Gastroesophageal sphincter (tissue), 4 donors: ENCODE measurements at regions not wholly inside any gene's neighbourhood (a gene's known extent, or its start where the extent isn't known, plus 50 kb on each side); places are given as distances from the start of the nearest gene placed in this dataset.

Source experiments
- ATAC-seq: fragments of 150-250 bp; one replicate; pipeline ENCODE4 v1.9.1; 2016; ENCODE audit warnings: mild to moderate bottlenecking, moderate library complexity
- H3K27ac ChIP-seq, 4 donors: fragments of 200-600 bp; sonication (generic) in 3 of 4; 1 replicate in 3 of 4; 2 replicates in 1 of 4; pipeline ENCODE4 v1.5.1; 2016 to 2019
- H3K27me3 ChIP-seq: fragments of 200-600 bp; sonication (generic); one replicate; pipeline ENCODE4 v1.5.1; 2019
- H3K36me3 ChIP-seq, 2 donors: fragments of 200-600 bp; sonication (generic); one replicate each; pipeline ENCODE4 v1.5.1; 2019; ENCODE audit warnings: control low read depth in 1 of 2
- H3K4me1 ChIP-seq, 3 donors: fragments of 200-600 bp; sonication (generic); 1 replicate in 2 of 3; 2 replicates in 1 of 3; pipeline ENCODE4 v1.5.1; 2016 to 2019; ENCODE audit warnings: control low read depth in 2 of 3
- H3K4me3 ChIP-seq, 2 donors: fragments of 200-600 bp; sonication (generic); one replicate each; pipeline ENCODE4 v1.5.1; 2019; ENCODE audit warnings: mild to moderate bottlenecking in 1 of 2, moderate library complexity in 1 of 2
- H3K9me3 ChIP-seq, 3 donors: fragments of 200-600 bp; sonication (generic); one replicate each; pipeline ENCODE4 v1.5.1; 2017 to 2019; ENCODE audit warnings: control low read depth in 2 of 3
- EP300 ChIP-seq: sonication (generic); formaldehyde crosslinking; IDR thresholded peaks from one replicate; pipeline ENCODE4 v1.6.1; 2017; ENCODE audit warnings: antibody characterized with exemption, mild to moderate bottlenecking
- POLR2A ChIP-seq, 2 donors: fragments of 450-650 bp; IDR thresholded peaks; one replicate each; pipeline ENCODE4 v1.6.1; 2017; ENCODE audit warnings: antibody characterized with exemption in 2 of 2, mild to moderate bottlenecking in 2 of 2, moderate library complexity in 1 of 2
- POLR2AphosphoS5 ChIP-seq: sonication (generic); formaldehyde crosslinking; IDR thresholded peaks from one replicate; pipeline ENCODE4 v1.6.1; 2017; ENCODE audit warnings: antibody characterized with exemption
- WGBS, 2 donors: methylation state at CpG; one replicate each; pipeline ENCODE4 v1.1.5; 2018; ENCODE audit warnings: low coverage in 1 of 2; 5-methylcytosine and 5-hydroxymethylcytosine counted together
- TF ChIP-seq, protein P1 (sequence below), 4 experiments: fragments of 200-600 bp in 2 of 4; fragments of 450-650 bp in 2 of 4; sonication (generic) in 1 of 4; IDR thresholded peaks; one replicate each; pipeline ENCODE4 v1.5.1; 2017 to 2019; ENCODE audit warnings: antibody characterized with exemption in 4 of 4, mild to moderate bottlenecking in 2 of 4, moderate library complexity in 2 of 4

DNA sequence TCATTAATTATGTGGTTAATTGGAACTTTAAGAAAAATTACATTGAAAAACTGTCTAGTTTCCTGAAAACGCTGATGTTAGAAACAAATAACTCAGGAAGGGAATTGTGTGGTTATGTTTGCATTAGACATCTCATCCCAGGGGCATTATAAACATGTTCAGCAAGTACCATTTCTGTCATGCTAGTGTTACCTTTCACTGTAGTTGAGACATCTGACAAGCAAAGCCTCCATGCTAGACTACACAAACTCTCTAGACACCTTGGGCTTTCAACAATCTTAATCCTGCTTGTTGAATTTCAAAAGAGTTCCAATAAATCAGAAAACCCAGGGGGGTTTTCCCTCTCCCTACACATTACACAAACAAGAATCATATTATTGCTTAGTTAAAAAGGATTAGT, 536.8 kb downstream of the KCNT2 start:
- no peak overlapping the region for H3K4me3 ChIP-seq
- no peak for ATAC-seq
- no peak overlapping the region for H3K27ac ChIP-seq
- H3K4me1 ChIP-seq, result no peaks in the 10 kb centered on the region
- no peaks in the 10 kb centered on the region for H3K9me3 ChIP-seq
- no peaks in the 10 kb centered on the region for H3K36me3 ChIP-seq
- WGBS, 2 donors, result 0 to 43% methylated on average over 1 of the region's 1 CpG
- no peaks in the 10 kb centered on the region for H3K27me3 ChIP-seq
- no peak for TF ChIP-seq POLR2A (IDR thresholded peaks at IDR 0.05)
- TF ChIP-seq, protein P1, sequence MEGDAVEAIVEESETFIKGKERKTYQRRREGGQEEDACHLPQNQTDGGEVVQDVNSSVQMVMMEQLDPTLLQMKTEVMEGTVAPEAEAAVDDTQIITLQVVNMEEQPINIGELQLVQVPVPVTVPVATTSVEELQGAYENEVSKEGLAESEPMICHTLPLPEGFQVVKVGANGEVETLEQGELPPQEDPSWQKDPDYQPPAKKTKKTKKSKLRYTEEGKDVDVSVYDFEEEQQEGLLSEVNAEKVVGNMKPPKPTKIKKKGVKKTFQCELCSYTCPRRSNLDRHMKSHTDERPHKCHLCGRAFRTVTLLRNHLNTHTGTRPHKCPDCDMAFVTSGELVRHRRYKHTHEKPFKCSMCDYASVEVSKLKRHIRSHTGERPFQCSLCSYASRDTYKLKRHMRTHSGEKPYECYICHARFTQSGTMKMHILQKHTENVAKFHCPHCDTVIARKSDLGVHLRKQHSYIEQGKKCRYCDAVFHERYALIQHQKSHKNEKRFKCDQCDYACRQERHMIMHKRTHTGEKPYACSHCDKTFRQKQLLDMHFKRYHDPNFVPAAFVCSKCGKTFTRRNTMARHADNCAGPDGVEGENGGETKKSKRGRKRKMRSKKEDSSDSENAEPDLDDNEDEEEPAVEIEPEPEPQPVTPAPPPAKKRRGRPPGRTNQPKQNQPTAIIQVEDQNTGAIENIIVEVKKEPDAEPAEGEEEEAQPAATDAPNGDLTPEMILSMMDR (IDR thresholded peaks at IDR 0.05), result no peak
- TF ChIP-seq POLR2AphosphoS5, result no peak
- TF ChIP-seq EP300, result no peak

DNA sequence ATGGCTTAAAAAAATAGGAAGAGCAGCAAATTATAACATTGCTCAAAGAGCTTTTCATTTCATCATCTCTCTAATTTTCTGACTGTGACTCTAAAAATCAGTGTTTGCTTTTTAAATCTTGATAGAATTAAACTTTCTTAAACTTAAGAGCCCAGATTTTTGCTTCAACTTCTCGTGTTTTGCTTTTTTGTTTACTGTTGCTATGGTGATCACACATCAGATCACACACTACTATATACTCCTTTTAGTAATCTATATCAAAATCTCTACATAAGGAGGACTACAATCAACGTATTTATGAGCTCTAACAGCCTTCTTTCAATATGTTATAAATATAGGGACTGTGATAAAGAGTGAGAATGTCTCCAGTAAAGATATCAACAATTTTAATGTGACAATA, 537.3 kb downstream of the KCNT2 start:
- Histone ChIP-seq H3K27me3 (no peaks in the 10 kb centered on the region), H3K27ac (no peak overlapping the region), H3K36me3 (no peaks in the 10 kb centered on the region), H3K4me1 (no peaks in the 10 kb centered on the region), H3K4me3 (no peak overlapping the region), H3K9me3 (no peaks in the 10 kb centered on the region)
- ATAC-seq, result no peak
- WGBS, 2 donors, result 17 to 31% methylated on average over 2 of the region's 2 CpGs
- TF ChIP-seq, protein P1 (IDR thresholded peaks at IDR 0.05), result no peak
- no peak for TF ChIP-seq POLR2AphosphoS5
- no peak for TF ChIP-seq EP300
- TF ChIP-seq POLR2A (IDR thresholded peaks at IDR 0.05), result no peak

DNA sequence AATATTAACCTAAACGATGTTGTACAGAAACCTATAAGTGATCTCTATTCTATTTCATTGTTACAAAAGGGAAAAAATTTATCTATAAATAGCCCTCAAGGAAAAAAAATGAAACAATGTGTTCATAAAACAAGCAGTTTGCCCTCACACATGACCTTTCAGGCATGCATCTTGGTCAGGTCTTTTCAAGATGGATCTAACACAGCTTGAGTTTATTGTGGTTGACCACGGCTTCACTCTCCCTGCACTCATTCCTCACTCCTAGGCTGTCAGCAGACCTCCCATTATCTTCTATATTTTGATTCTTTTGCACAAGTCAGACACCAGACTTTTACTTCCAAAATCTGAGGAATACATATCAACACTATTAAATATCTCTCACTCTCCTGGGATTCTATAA, 544.3 kb downstream of the KCNT2 start:
- no peaks in the 10 kb centered on the region for H3K9me3 ChIP-seq
- TF ChIP-seq, protein P1 (IDR thresholded peaks at IDR 0.05), result no peak
- TF ChIP-seq POLR2AphosphoS5 (no peak), POLR2A (IDR thresholded peaks at IDR 0.05) (no peak), EP300 (no peak)
- H3K4me3 ChIP-seq, result no peak overlapping the region
- H3K27ac ChIP-seq, result no peak overlapping the region
- ATAC-seq, result no peak
- no peaks in the 10 kb centered on the region for H3K27me3 ChIP-seq
- H3K4me1 ChIP-seq, result no peaks in the 10 kb centered on the region
- H3K36me3 ChIP-seq, result no peaks in the 10 kb centered on the region
- WGBS, 2 donors, result 52 to 59% methylated on average over 2 of the region's 2 CpGs

DNA sequence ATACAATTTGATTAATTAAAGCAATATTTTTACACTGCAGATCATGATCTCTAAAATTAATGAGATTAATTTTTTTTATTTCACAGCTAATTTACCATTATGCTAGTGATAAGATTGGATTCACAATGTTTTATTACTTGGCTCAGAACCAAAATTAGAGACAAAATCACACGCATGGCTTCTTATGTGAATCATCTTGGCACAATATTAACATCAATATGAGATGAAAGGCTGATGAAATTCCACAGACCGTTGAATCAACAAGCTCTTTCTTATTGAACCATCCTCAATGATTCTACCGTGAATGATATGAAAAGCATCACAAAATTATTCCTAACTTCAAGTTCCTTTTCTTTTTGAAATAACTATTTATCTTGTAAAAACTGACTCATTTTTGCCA, 544.9 kb downstream of the KCNT2 start:
- 30 to 42% methylated on average over 3 of the region's 3 CpGs for WGBS, 2 donors
- ATAC-seq, result no peak
- TF ChIP-seq POLR2A (IDR thresholded peaks at IDR 0.05) (no peak), POLR2AphosphoS5 (no peak), EP300 (no peak)
- TF ChIP-seq, protein P1 (IDR thresholded peaks at IDR 0.05), result no peak
- Histone ChIP-seq H3K4me3 (no peak overlapping the region), H3K27ac (no peak overlapping the region), H3K36me3 (no peaks in the 10 kb centered on the region), H3K27me3 (no peaks in the 10 kb centered on the region), H3K9me3 (no peaks in the 10 kb centered on the region), H3K4me1 (no peaks in the 10 kb centered on the region)

DNA sequence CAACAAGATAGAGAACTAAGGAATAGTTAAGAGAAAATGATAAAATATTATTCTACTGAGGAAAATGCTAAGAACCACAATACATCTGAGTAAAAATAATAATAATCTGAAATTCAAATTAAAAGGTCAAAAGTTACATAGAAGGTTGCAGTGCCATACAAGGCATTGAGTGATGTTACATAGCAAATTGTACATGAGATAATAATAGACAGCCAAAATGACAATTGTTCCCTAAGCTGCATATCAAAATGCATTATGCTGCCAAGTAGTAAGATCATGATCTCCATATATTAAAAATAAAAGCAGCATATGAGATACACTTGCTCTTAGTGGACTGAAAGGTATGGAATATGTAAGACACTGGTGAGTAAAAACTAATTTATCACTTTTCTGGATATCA, 547.7 kb downstream of the KCNT2 start:
- Histone ChIP-seq H3K27ac (no peak overlapping the region), H3K4me1 (no peaks in the 10 kb centered on the region), H3K4me3 (no peak overlapping the region), H3K27me3 (no peaks in the 10 kb centered on the region), H3K36me3 (no peaks in the 10 kb centered on the region), H3K9me3 (no peaks in the 10 kb centered on the region)
- TF ChIP-seq POLR2AphosphoS5, result no peak
- TF ChIP-seq EP300, result no peak
- TF ChIP-seq, protein P1 (IDR thresholded peaks at IDR 0.05), result no peak
- no peak for TF ChIP-seq POLR2A (IDR thresholded peaks at IDR 0.05)
- no peak for ATAC-seq
